Effector memory CD8-positive, alpha-beta T cell (primary cell): ENCODE measurements at regions not wholly inside any gene's neighbourhood (a gene's known extent, or its start where the extent isn't known, plus 50 kb on each side); places are given as distances from the start of the nearest gene placed in this dataset.

Experiments used
- ATAC-seq: fragments of 150-1000 bp; cut with Tn5 transposase; replicated peaks from 2 replicates; pipeline ENCODE4 v1.10.0; 2021; ENCODE audit warnings: mild to moderate bottlenecking, moderate library complexity
- DNase-seq, 3 experiments: peaks; one replicate each; pipeline ENCODE4 v3.0.0; 2021
- H3K27ac Mint-ChIP-seq, 2 donors: one replicate each; pipeline ENCODE4 v1.8.0; 2022; ENCODE audit warnings: mild to moderate bottlenecking in 2 of 2, mixed read lengths in 2 of 2, moderate library complexity in 2 of 2
- H3K27me3 Mint-ChIP-seq, 2 donors: one replicate each; pipeline ENCODE4 v1.8.0; 2022; ENCODE audit warnings: mixed read lengths in 2 of 2
- H3K36me3 Mint-ChIP-seq: one replicate; pipeline ENCODE4 v1.8.0; 2022; ENCODE audit warnings: mild to moderate bottlenecking, moderate library complexity, mixed read lengths; ENCODE audit not compliant: insufficient read depth
- H3K4me1 Mint-ChIP-seq, 2 donors: one replicate each; pipeline ENCODE4 v1.8.0; 2022; ENCODE audit warnings: low read depth in 2 of 2, mixed read lengths in 2 of 2
- H3K4me3 Mint-ChIP-seq, 2 donors: one replicate each; pipeline ENCODE4 v1.8.0; 2022; ENCODE audit warnings: mild to moderate bottlenecking in 2 of 2, mixed read lengths in 2 of 2, moderate library complexity in 2 of 2
- H3K9me3 Mint-ChIP-seq, 2 donors: one replicate each; pipeline ENCODE4 v1.8.0; 2022; ENCODE audit warnings: mixed read lengths in 2 of 2

DNA sequence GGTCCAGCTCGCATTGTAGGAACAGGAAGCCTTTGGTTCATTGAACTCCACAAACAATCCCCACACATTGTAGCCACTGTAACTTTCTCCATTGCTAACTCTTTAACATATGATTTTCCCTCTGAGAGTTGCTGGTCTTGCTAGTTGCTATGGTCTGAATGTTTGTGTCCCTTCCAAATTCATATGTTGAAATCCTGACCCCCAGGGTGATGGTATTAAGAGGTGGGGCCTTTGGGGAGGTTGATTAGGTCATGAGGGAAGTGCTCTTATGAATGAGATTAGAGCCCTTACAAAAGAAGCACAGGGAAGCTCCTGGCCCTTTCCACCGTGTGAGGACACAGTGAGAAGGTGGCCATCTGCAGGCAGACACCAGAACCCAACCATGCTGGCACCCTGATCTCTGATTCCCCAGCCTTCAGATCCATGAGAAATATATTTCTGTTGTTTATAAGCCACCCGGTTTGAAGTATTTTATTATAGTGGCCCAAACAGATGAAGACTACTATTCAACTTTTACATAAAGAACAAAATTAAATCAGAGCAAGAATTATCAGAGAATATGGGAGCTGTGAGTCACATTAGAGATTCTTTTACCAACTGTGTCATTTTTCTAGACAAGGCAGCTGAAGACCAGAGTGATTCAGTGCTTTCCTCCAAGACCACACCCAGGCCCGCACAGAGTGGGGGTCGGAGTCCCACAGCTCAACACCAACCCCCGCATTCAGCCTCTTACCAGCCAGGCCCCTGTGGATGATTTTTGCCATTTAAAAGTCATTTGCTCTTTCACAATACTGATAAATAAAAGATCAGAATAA lies 143.0 kb downstream of the SAMD5 start:
- no peaks in the 10 kb centered on the region for H3K27me3 Mint-ChIP-seq
- no peak overlapping the region for H3K27ac Mint-ChIP-seq
- H3K4me3 Mint-ChIP-seq, result no peak overlapping the region
- H3K36me3 Mint-ChIP-seq, result no peaks in the 10 kb centered on the region
- H3K9me3 Mint-ChIP-seq, result peaks cover 7% of the 10 kb centered on the region in 2 donors
- ATAC-seq (no peak), DNase-seq (no peak)
- H3K4me1 Mint-ChIP-seq, result no peaks in the 10 kb centered on the region

DNA sequence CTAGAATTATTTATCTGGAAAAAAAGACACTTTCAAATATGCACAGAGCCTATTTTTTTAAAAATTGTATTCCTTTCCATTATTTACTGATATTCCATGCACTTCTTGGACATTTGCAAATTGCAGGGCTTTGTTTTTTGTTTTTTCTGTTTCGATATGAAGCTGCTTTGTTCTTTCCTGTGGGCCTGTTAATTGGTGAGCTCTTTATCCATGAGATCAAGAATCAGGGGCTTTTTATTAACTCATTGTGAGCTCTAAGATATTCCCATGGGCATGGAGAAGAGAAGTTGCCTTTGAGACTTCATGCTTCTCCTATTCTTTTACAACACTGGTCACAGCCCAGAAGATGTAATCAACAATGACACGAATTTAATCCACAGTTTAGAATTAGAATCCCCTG lies 145.1 kb downstream of the SAMD5 start:
- no peak overlapping the region for H3K4me3 Mint-ChIP-seq
- peaks cover 4 to 7% of the 10 kb centered on the region in 2 donors for H3K9me3 Mint-ChIP-seq
- H3K27ac Mint-ChIP-seq, result no peak overlapping the region
- DNase-seq (no peak), ATAC-seq (no peak)
- no peaks in the 10 kb centered on the region for H3K4me1 Mint-ChIP-seq
- no peaks in the 10 kb centered on the region for H3K27me3 Mint-ChIP-seq
- no peaks in the 10 kb centered on the region for H3K36me3 Mint-ChIP-seq

- Mint-ChIP-seq H3K27ac (no peak overlapping the region), H3K4me3 (no peak overlapping the region), H3K36me3 (no peaks in the 10 kb centered on the region), H3K27me3 (no peaks in the 10 kb centered on the region), H3K4me1 (no peaks in the 10 kb centered on the region), H3K9me3 (peaks cover 4 to 7% of the 10 kb centered on the region in 2 donors)
- no peak for ATAC-seq
- no peak for DNase-seq
These were observed 145.8 kb downstream of the SAMD5 start for GRCh38 chr6:147654103-147654845.

DNA sequence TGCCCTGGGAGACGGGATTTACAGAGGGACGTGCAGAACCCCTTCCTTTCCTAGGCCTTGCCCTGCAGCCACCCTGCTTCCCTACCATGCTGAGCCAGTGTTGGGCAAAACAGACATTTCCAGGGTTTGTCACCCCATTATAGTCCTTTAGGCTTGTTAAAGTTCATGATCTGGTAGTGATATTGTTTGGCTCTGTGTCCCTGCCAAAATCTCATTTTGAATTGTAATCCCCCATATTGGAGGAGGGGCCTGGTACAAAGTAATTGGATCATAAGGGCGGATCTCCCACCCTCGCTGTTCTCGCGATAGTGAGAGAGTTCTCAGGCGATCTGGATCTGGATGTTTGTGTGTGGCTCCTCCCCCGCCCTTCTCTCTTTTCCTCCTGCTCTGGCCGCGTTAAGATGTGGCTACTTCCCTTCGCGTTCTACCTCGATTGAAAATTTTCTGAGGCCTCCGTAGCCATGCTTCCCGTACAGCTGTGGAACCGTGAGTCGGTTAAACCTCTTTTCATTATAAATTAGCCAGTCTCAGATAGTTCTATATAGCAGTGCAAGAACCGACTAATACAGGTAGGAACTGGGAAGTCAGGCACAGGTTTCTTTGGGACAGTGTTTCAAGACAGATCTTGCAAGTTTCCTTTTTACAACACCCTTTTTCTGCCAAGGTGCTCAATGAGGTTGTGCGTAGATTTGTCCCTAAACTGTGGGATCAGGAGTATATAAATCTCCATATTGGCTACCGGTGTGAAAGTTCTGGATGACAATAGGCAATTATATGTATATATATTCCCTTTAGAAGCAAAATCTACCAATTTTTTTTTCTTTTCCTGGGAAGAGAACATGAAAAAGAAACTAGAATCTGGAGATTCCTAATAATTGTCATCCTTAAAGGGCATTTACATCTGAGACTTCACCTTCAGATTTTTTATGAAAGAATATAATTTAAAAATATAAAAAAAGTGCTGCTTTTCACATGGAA lies 152.1 kb downstream of the SAMD5 start:
- no peaks in the 10 kb centered on the region for H3K9me3 Mint-ChIP-seq
- DNase-seq (no peak), ATAC-seq (no peak)
- H3K27ac Mint-ChIP-seq, result no peak overlapping the region
- no peak overlapping the region for H3K4me3 Mint-ChIP-seq
- no peaks in the 10 kb centered on the region for H3K4me1 Mint-ChIP-seq
- H3K27me3 Mint-ChIP-seq, result no peaks in the 10 kb centered on the region
- H3K36me3 Mint-ChIP-seq, result no peaks in the 10 kb centered on the region

DNA sequence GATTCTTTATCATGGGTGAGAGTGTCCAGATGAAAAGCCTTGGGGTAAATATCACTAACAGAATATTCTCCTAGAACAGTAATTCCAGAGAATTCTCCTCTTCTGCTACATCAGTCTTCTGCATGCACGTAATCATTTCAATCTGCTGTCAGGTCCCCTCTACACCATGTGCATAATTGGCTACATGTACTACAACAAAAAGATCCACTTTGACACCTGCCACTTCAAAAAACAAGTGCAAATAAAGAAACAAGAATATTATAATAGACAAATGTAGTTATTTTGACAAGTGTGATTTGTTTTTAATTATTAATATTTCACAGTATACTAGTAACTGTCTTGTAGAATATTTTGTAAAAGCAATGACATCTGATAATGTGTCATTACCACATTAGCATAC lies 154.2 kb downstream of the SAMD5 start:
- ATAC-seq, result no peak
- no peaks in the 10 kb centered on the region for H3K4me1 Mint-ChIP-seq
- DNase-seq, result no peak
- no peaks in the 10 kb centered on the region for H3K27me3 Mint-ChIP-seq
- H3K4me3 Mint-ChIP-seq, result no peak overlapping the region
- no peaks in the 10 kb centered on the region for H3K36me3 Mint-ChIP-seq
- peaks cover 0 to 2% of the 10 kb centered on the region in 2 donors for H3K9me3 Mint-ChIP-seq
- no peak overlapping the region for H3K27ac Mint-ChIP-seq

- H3K4me1 Mint-ChIP-seq, result no peaks in the 10 kb centered on the region
- H3K27ac Mint-ChIP-seq, result no peak overlapping the region
- no peaks in the 10 kb centered on the region for H3K36me3 Mint-ChIP-seq
- ATAC-seq (no peak), DNase-seq (no peak)
- peaks cover 0 to 2% of the 10 kb centered on the region in 2 donors for H3K9me3 Mint-ChIP-seq
- H3K4me3 Mint-ChIP-seq, result no peak overlapping the region
- no peaks in the 10 kb centered on the region for H3K27me3 Mint-ChIP-seq
These were observed 155.6 kb downstream of the SAMD5 start for GRCh38 chr6:147664092-147664491.

DNA sequence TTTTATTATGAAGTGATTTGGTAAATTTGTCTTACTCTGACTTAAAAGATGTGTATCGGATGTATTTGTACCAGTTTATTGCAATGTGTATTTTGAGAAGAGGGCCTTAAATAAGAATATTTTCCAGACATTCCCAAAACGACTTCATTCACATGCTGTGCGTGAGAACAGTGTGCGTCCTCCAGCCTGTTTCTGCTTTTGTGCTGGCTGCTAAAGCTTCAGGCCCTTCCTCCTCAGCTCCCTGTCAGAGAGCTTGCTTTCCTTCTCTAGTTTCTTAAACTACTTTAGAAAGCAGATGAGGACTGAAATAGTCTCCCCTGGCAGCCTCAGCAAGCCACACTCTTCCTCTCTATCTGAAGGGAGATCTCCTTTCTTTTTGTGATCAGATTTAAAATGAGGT lies 157.8 kb downstream of the SAMD5 start:
- no peaks in the 10 kb centered on the region for H3K27me3 Mint-ChIP-seq
- no peak overlapping the region for H3K27ac Mint-ChIP-seq
- H3K4me3 Mint-ChIP-seq, result no peak overlapping the region
- ATAC-seq (no peak), DNase-seq (no peak)
- H3K36me3 Mint-ChIP-seq, result no peaks in the 10 kb centered on the region
- no peaks in the 10 kb centered on the region for H3K4me1 Mint-ChIP-seq
- H3K9me3 Mint-ChIP-seq, result peaks cover 0 to 4% of the 10 kb centered on the region in 2 donors

DNA sequence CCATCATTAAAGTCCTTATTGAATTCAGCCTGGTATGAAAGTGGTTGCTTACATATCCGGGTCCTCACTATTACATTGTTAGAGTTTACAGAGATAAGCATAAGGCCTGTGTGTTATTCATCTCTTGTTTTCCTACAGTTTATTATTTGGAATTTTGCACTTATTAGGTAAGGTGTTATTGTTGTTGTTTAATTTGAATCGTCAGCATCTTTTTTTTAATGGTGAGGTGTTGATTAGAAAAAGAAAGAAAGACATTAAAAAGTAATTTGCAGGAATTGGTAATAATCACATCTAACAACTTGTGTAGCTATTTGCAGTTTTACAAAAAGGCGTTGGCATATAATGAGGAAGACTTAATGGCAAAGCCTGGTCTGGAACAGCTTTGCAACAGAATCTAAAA lies 158.6 kb downstream of the SAMD5 start:
- H3K27ac Mint-ChIP-seq, result no peak overlapping the region
- DNase-seq, result no peak
- peaks cover 0 to 4% of the 10 kb centered on the region in 2 donors for H3K9me3 Mint-ChIP-seq
- no peak overlapping the region for H3K4me3 Mint-ChIP-seq
- H3K27me3 Mint-ChIP-seq, result no peaks in the 10 kb centered on the region
- no peak for ATAC-seq
- no peaks in the 10 kb centered on the region for H3K36me3 Mint-ChIP-seq
- H3K4me1 Mint-ChIP-seq, result no peaks in the 10 kb centered on the region

DNA sequence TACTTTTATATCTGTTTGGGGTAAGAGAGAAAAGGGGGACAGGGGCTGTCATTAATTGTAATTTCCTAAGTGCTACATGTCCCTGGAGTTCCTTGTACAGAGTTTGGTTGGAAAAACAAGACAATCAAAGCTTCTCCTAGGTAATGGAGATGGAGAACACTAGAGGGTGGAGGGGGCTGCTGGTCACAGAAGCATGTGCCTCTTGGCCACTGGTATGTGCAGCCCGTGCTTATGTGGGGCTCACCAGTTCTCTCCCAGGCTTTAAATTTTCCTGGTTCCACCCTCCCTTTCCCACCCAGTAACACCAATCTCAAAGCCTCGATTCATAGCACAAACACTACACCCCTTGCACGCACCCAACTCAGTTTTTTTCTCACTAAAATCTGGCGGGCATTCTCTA lies 165.6 kb downstream of the SAMD5 start:
- DNase-seq (no peak), ATAC-seq (no peak)
- H3K27ac Mint-ChIP-seq, result no peak overlapping the region
- H3K4me1 Mint-ChIP-seq, result no peaks in the 10 kb centered on the region
- H3K4me3 Mint-ChIP-seq, result no peak overlapping the region
- peaks cover 0 to 7% of the 10 kb centered on the region in 2 donors for H3K27me3 Mint-ChIP-seq
- H3K9me3 Mint-ChIP-seq, result peaks cover 0 to 2% of the 10 kb centered on the region in 2 donors
- H3K36me3 Mint-ChIP-seq, result no peaks in the 10 kb centered on the region

DNA sequence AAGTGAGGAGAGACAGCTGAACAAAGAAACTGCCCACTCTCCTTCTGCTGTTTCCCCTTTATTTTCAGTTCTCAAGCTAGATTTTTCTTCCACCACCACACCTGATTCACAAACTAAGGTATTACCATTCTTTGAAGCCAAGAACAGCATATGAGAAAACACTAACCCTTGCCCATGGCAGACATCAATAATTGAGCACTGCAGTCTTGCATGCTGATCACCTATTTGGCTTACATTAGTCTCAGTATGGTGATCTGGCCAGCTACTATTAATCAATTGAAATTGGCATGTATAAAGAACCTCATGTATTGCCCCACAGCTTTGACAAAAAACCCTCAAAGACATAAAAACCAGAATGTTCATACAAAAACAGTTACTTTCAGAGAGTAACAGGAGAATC lies 166.3 kb downstream of the SAMD5 start:
- Mint-ChIP-seq H3K27ac (no peak overlapping the region), H3K9me3 (no peaks in the 10 kb centered on the region), H3K4me3 (no peak overlapping the region), H3K36me3 (no peaks in the 10 kb centered on the region), H3K27me3 (peaks cover 0 to 7% of the 10 kb centered on the region in 2 donors), H3K4me1 (no peaks in the 10 kb centered on the region)
- DNase-seq (no peak), ATAC-seq (no peak)

DNA sequence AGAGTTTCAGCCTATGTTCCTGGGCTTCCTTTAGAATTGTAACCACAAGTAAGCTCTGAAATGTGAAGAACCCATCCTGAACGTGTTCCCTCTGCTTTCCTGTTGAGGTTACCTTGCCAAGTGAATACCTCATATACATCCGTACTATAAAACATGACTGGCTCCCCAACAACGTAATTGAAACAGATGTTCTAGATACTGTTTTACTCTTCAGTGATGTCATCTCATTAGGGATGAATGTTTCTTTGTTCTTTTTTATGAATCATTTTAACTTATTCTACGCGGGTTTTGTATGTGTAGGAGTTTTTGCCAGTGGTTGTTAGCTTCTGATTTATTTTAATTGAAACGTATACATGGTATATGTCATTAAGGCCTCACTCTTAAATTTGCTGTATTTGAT lies 166.8 kb downstream of the SAMD5 start:
- no peaks in the 10 kb centered on the region for H3K4me1 Mint-ChIP-seq
- H3K36me3 Mint-ChIP-seq, result no peaks in the 10 kb centered on the region
- ATAC-seq (no peak), DNase-seq (no peak)
- H3K27me3 Mint-ChIP-seq, result peaks cover 0 to 7% of the 10 kb centered on the region in 2 donors
- no peaks in the 10 kb centered on the region for H3K9me3 Mint-ChIP-seq
- H3K4me3 Mint-ChIP-seq, result no peak overlapping the region
- no peak overlapping the region for H3K27ac Mint-ChIP-seq

DNA sequence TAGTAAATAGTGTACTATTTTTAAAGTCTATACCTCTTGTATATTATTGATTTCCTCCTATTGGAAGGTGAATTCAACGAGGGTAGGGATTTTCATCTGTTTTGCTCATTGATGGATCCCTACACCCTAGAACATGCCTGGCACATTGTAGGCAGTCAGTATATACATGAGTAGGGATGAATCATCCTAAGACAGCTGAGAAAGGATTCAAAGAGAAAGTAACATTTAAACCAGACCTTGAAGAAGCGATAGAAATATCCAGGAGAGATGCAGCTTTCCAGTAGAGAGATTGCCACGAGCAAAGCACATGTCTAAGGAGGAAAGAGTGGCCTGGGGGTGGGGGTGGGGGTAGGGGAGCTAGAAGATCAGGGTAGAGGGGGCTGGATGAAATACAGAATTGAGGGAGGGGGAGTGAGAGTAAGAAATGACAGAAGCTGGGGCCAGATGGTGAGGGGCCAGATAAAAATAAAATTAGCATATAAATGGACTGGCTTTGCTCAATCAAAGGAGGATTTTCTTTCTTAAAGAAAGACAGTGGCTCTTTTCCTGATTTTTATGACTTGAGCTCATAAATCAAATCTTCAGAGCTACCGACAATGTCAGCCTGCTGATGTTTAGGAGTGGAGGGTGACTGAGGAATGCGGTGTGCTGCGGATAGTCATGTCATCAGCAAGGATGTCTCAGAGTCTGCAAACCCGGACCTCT lies 168.2 kb downstream of the SAMD5 start:
- Mint-ChIP-seq H3K4me1 (no peaks in the 10 kb centered on the region), H3K9me3 (no peaks in the 10 kb centered on the region), H3K27ac (no peak overlapping the region), H3K36me3 (no peaks in the 10 kb centered on the region), H3K4me3 (no peak overlapping the region), H3K27me3 (peaks cover 0 to 7% of the 10 kb centered on the region in 2 donors)
- DNase-seq, result no peak
- no peak for ATAC-seq

- Mint-ChIP-seq H3K9me3 (peaks cover 0 to 2% of the 10 kb centered on the region in 2 donors), H3K27me3 (peaks cover 0 to 7% of the 10 kb centered on the region in 2 donors), H3K4me3 (no peak overlapping the region), H3K4me1 (no peaks in the 10 kb centered on the region), H3K36me3 (no peaks in the 10 kb centered on the region), H3K27ac (no peak overlapping the region)
- no peak for DNase-seq
- ATAC-seq, result no peak
These were observed 169.2 kb downstream of the SAMD5 start for GRCh38 chr6:147677647-147678046.
